Panc1 (cell line): ENCODE measurements at regions not wholly inside any gene's neighbourhood (a gene's known extent, or its start where the extent isn't known, plus 50 kb on each side); places are given as distances from the start of the nearest gene placed in this dataset.

Experiments
- ATAC-seq: fragments of 200-7000 bp; cut with Tn5 transposase; 2 replicates; pipeline ENCODE4 v1.9.1; 2020; ENCODE audit warnings: mild to moderate bottlenecking, moderate library complexity
- BruUV-seq: library from RNA; stranded (reverse); fragments of 400-500 nt; replicated peaks from 2 replicates; lab custom pipeline; 2021; lab: Mats Ljungman, UMichigan
- CTCF ChIA-PET: fragments of 300-600 bp; sonication (Branson Sonifier 250); formaldehyde crosslinking; loops from one replicate; lab custom pipeline; 2022; ENCODE audit warnings: antibody characterized with exemption; lab: Charles Lee
- POLR2A ChIA-PET: fragments of 300-600 bp; sonication (Branson Sonifier 250); formaldehyde crosslinking; loops from one replicate; lab custom pipeline; 2022; ENCODE audit warnings: antibody characterized with exemption; lab: Charles Lee
- DNase-seq: peaks from one replicate; pipeline ENCODE4 v3.0.0-alpha.2; 2010; ENCODE audit warnings: low read depth, low spot score
- H3K27ac ChIP-seq: 2 replicates; pipeline ENCODE4 v1.5.1; 2011; ENCODE audit warnings: mild to moderate bottlenecking, low read length, inconsistent platforms
- H3K27me3 ChIP-seq: fragments of 200-500 bp; sonication (Bioruptor generic); 2 replicates; pipeline ENCODE4 v1.6.0; 2014; ENCODE audit warnings: low read length, inconsistent platforms; ENCODE audit not compliant: control insufficient read depth, insufficient read depth
- H3K36me3 ChIP-seq: fragments of 200-500 bp; sonication (Bioruptor generic); 2 replicates; pipeline ENCODE4 v1.5.1; 2014; ENCODE audit warnings: inconsistent platforms, mild to moderate bottlenecking, low read length, moderate library complexity; ENCODE audit not compliant: control insufficient read depth, insufficient read depth
- H3K4me1 ChIP-seq: 2 replicates; pipeline ENCODE4 v1.5.1; 2011; ENCODE audit warnings: inconsistent platforms, mild to moderate bottlenecking, low read length, moderate library complexity; ENCODE audit not compliant: control insufficient read depth, insufficient read depth
- H3K4me3 ChIP-seq, 2 experiments: 2 replicates each; pipeline ENCODE4 v1.5.1; 2011 to 2012; ENCODE audit warnings: low read depth in 2 of 2, low read length in 2 of 2, mild to moderate bottlenecking in 2 of 2, inconsistent platforms in 1 of 2, moderate library complexity in 1 of 2
- H3K9me3 ChIP-seq: fragments of 200-500 bp; sonication (Bioruptor generic); 2 replicates; pipeline ENCODE4 v1.5.1; 2014; ENCODE audit warnings: low read depth, mild to moderate bottlenecking, inconsistent platforms, low read length, moderate library complexity; ENCODE audit not compliant: control insufficient read depth, insufficient read depth
- CTCF ChIP-seq: fragments of 450-650 bp; IDR thresholded peaks from 2 replicates; pipeline ENCODE4 v1.5.1; 2017; ENCODE audit warnings: mild to moderate bottlenecking
- POLR2AphosphoS5 ChIP-seq: IDR thresholded peaks from 2 replicates; pipeline ENCODE4 v1.6.1; 2012; ENCODE audit warnings: mild to moderate bottlenecking, low read depth, low read length, moderate library complexity
- SIN3A ChIP-seq: IDR thresholded peaks from 2 replicates; pipeline ENCODE4 v1.6.1; 2012; ENCODE audit warnings: low read depth, mild to moderate bottlenecking, low read length, moderate library complexity, borderline replicate concordance; ENCODE audit not compliant: insufficient read depth
- TCF7L2 ChIP-seq: IDR thresholded peaks from 2 replicates; pipeline ENCODE4 v1.6.1; 2011; ENCODE audit warnings: mild to moderate bottlenecking, low read depth, low read length, inconsistent platforms
- in situ Hi-C: cut with HindIII; loops from 2 replicates; pipeline ENCODE4 v1.10.0; 2016; ENCODE audit warnings: low sequenced_read_pairs, low pct_unique_long_range_greater_than_20kb
- intact Hi-C: fragments of 100-400 bp; cut with micrococcal nuclease; formaldehyde crosslinking; loops from one replicate; pipeline ENCODE4 v1.10.0; 2022; ENCODE audit not compliant: unreplicated experiment
- TF ChIP-seq, protein P1 (sequence below), 2 experiments: IDR thresholded peaks; 2 replicates each; pipeline ENCODE4 v1.6.1; 2011 to 2012; ENCODE audit warnings: low read depth in 2 of 2, control low read depth in 1 of 2, low read length in 1 of 2, mild to moderate bottlenecking in 1 of 2, moderate library complexity in 1 of 2; ENCODE audit not compliant: insufficient read depth in 1 of 2

GRCh38 chr2:212841460-212841859, 302.9 kb upstream of the ERBB4 start:
- Histone ChIP-seq H3K36me3 (no peaks in the 10 kb centered on the region), H3K27ac (no peak overlapping the region), H3K4me1 (no peaks in the 10 kb centered on the region), H3K4me3 (no peak overlapping the region), H3K27me3 (no peaks in the 10 kb centered on the region), H3K9me3 (no peaks in the 10 kb centered on the region)
- ChIA-PET CTCF (no interaction called here), POLR2A (no interaction called here)
- no peak for ATAC-seq
- intact Hi-C loops, result no loop called here
- no TSS peak for BruUV-seq
- no peak for TF ChIP-seq POLR2AphosphoS5
- DNase-seq, result no peak
- in situ Hi-C loops, result no loop called here

GRCh38 chr2:212832211-212833195, 293.9 kb upstream of the ERBB4 start:
- ChIA-PET POLR2A (no interaction called here), CTCF (no interaction called here)
- TF ChIP-seq, protein P1, sequence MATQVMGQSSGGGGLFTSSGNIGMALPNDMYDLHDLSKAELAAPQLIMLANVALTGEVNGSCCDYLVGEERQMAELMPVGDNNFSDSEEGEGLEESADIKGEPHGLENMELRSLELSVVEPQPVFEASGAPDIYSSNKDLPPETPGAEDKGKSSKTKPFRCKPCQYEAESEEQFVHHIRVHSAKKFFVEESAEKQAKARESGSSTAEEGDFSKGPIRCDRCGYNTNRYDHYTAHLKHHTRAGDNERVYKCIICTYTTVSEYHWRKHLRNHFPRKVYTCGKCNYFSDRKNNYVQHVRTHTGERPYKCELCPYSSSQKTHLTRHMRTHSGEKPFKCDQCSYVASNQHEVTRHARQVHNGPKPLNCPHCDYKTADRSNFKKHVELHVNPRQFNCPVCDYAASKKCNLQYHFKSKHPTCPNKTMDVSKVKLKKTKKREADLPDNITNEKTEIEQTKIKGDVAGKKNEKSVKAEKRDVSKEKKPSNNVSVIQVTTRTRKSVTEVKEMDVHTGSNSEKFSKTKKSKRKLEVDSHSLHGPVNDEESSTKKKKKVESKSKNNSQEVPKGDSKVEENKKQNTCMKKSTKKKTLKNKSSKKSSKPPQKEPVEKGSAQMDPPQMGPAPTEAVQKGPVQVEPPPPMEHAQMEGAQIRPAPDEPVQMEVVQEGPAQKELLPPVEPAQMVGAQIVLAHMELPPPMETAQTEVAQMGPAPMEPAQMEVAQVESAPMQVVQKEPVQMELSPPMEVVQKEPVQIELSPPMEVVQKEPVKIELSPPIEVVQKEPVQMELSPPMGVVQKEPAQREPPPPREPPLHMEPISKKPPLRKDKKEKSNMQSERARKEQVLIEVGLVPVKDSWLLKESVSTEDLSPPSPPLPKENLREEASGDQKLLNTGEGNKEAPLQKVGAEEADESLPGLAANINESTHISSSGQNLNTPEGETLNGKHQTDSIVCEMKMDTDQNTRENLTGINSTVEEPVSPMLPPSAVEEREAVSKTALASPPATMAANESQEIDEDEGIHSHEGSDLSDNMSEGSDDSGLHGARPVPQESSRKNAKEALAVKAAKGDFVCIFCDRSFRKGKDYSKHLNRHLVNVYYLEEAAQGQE (IDR thresholded peaks at IDR 0.05; ENCODE audit: insufficient read depth in 1 of 2, low read depth in 2 of 2, low read length in 1 of 2), result no peak
- TF ChIP-seq CTCF, result no peak
- no peak for TF ChIP-seq SIN3A
- no peak for TF ChIP-seq TCF7L2
- no peak for TF ChIP-seq POLR2AphosphoS5
- Histone ChIP-seq H3K4me3 (no peak overlapping the region), H3K27ac (no peak overlapping the region), H3K36me3 (no peaks in the 10 kb centered on the region), H3K27me3 (no peaks in the 10 kb centered on the region), H3K9me3 (no peaks in the 10 kb centered on the region), H3K4me1 (no peaks in the 10 kb centered on the region)
- in situ Hi-C loops (no loop called here), intact Hi-C loops (no loop called here)
- BruUV-seq, result no TSS peak
- no peak for DNase-seq
- no peak for ATAC-seq

DNA sequence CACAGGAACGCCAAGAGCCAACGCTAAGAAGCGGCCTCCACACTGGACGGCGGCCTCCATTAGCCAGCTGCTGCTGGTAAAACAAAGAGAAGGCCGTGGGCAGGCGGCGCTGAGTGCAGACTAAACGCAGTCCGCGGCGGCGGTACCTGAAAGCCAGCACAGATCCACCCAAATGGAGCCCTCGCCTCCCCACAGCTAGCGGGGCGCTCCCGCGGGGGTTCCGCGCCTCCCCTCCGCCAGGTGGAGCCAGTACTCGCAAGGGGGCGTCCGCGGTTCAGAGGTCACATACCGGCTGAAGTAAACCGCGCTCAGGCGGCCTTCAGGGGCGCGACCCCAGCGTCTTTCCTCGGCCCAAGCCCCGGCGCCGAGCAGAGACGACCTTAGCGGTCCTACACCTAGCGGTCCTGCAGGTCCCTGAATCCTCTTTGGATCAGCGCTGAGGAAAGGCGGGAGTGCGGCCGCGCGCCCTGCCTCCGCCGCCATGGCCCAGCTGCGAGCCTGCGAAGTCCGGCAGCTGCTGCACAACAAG, 293.1 kb upstream of the ERBB4 start:
- CTCF ChIA-PET, result no interaction called here
- ATAC-seq (no peak), DNase-seq (no peak)
- POLR2A ChIA-PET, result no interaction called here
- Histone ChIP-seq H3K4me1 (no peaks in the 10 kb centered on the region), H3K36me3 (no peaks in the 10 kb centered on the region), H3K9me3 (no peaks in the 10 kb centered on the region), H3K4me3 (no peak overlapping the region), H3K27me3 (no peaks in the 10 kb centered on the region), H3K27ac (no peak overlapping the region)
- TF ChIP-seq SIN3A (no peak), POLR2AphosphoS5 (no peak), TCF7L2 (no peak), CTCF (no peak)
- TF ChIP-seq, protein P1 (IDR thresholded peaks at IDR 0.05; ENCODE audit: insufficient read depth in 1 of 2, low read depth in 2 of 2, low read length in 1 of 2), result no peak
- BruUV-seq, result no TSS peak
- in situ Hi-C loops, result no loop called here
- intact Hi-C loops, result no loop called here
